GM12892 (cell line): ENCODE measurements at regions not wholly inside any gene's neighbourhood (a gene's known extent, or its start where the extent isn't known, plus 50 kb on each side); places are given as distances from the start of the nearest gene placed in this dataset.

Experiments used
- POLR2A ChIP-seq: IDR thresholded peaks from 2 replicates; pipeline ENCODE4 v1.6.1; 2011; ENCODE audit warnings: low read depth, low read length, control low read depth
- POLR2AphosphoS5 ChIP-seq: IDR thresholded peaks from 2 replicates; pipeline ENCODE4 v1.6.1; 2011; ENCODE audit warnings: low read depth, low read length, control low read depth
- TAF1 ChIP-seq: IDR thresholded peaks from 2 replicates; pipeline ENCODE4 v1.6.1; 2011; ENCODE audit warnings: low read depth, mild to moderate bottlenecking, control low read depth, low read length, borderline replicate concordance

DNA sequence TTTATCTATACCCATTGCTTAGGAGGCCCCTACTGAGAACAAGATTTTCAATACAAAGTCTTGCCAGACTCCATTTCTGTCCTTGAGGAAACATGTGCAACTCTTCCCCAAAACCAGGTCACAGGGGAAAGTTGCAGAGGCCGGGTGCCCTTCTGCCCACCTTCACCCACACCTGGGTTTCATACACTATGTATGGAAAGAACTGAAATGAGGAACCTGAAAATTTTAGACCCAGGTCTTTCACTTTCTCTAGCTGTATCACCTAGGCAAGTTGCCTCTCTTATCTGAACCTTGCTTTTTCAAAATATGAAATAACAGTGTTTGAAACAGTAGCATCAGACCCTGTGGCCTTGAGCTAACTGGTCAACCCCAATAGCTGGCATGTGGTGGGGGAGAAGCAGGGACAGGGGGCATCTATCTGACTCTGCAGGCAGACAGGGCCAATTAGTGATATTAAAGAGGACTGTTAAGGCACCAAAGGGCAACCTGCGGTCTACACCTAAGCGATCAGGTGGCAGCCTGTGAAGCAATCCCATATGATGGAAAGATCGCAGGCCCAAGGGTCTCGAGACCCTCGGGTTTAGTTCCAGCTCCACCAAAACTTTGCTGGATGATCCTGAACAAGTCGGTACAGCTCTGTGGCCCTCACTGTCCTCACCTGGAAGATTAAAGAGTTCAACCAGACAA is 346.5 kb downstream of the BCL11B start:
- no peak for TF ChIP-seq POLR2AphosphoS5
- no peak for TF ChIP-seq POLR2A
- TF ChIP-seq TAF1: no peak
